SK-N-MC (cell line): ENCODE measurements at regions not wholly inside any gene's neighbourhood (a gene's known extent, or its start where the extent isn't known, plus 50 kb on each side); places are given as distances from the start of the nearest gene placed in this dataset.

Source experiments
- EZH2 ChIP-seq: fragments of 200-600 bp; sonication (generic); IDR thresholded peaks from one replicate; pipeline ENCODE4 v1.6.1; 2017; ENCODE audit warnings: antibody characterized with exemption
- POLR2AphosphoS5 ChIP-seq: IDR thresholded peaks from 2 replicates; pipeline ENCODE4 v1.6.1; 2012; ENCODE audit warnings: mild to moderate bottlenecking, low read depth, low read length, borderline replicate concordance

- no peak for TF ChIP-seq POLR2AphosphoS5
- TF ChIP-seq EZH2: no peak
These were observed 196.9 kb downstream of the MYCN start for GRCh38 chr2:16137080-16137755.
